ENCODE measurements at regions not wholly inside any gene's neighbourhood (a gene's known extent, or its start where the extent isn't known, plus 50 kb on each side); places are given as distances from the start of the nearest gene placed in this dataset.

DNA sequence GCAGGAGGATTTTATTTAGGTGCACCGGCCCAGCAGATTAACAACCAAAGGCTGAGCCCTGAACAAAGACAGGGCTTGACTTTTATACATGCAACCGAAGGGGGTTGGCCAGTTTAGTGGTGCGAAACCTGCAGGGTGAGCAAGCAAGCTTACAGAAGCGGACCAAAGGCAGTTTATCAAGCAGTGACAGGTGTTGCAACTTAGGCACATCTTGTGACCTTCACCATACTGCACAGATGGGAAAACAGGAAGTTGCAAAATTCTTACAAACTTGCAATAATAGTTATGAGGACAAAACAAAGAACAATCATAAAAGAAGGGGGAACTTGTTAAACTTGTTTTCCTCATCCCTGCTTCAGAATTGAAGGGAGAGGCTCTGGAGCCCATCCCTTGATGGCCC lies 1265.1 kb downstream of the CDH8 start:
- H4K20me1 ChIP-seq (replicated peaks; ENCODE audit: insufficient read depth) = no peaks in the 10 kb centered on the region
- H3K27me3 ChIP-seq (ENCODE audit: insufficient read depth) = no peaks in the 10 kb centered on the region
- TF ChIP-seq, protein P1, sequence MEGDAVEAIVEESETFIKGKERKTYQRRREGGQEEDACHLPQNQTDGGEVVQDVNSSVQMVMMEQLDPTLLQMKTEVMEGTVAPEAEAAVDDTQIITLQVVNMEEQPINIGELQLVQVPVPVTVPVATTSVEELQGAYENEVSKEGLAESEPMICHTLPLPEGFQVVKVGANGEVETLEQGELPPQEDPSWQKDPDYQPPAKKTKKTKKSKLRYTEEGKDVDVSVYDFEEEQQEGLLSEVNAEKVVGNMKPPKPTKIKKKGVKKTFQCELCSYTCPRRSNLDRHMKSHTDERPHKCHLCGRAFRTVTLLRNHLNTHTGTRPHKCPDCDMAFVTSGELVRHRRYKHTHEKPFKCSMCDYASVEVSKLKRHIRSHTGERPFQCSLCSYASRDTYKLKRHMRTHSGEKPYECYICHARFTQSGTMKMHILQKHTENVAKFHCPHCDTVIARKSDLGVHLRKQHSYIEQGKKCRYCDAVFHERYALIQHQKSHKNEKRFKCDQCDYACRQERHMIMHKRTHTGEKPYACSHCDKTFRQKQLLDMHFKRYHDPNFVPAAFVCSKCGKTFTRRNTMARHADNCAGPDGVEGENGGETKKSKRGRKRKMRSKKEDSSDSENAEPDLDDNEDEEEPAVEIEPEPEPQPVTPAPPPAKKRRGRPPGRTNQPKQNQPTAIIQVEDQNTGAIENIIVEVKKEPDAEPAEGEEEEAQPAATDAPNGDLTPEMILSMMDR (conservative IDR thresholded peaks at IDR 0.05; ENCODE audit: low read depth in 2 of 2) = no peak
- TF ChIP-seq, protein P2, sequence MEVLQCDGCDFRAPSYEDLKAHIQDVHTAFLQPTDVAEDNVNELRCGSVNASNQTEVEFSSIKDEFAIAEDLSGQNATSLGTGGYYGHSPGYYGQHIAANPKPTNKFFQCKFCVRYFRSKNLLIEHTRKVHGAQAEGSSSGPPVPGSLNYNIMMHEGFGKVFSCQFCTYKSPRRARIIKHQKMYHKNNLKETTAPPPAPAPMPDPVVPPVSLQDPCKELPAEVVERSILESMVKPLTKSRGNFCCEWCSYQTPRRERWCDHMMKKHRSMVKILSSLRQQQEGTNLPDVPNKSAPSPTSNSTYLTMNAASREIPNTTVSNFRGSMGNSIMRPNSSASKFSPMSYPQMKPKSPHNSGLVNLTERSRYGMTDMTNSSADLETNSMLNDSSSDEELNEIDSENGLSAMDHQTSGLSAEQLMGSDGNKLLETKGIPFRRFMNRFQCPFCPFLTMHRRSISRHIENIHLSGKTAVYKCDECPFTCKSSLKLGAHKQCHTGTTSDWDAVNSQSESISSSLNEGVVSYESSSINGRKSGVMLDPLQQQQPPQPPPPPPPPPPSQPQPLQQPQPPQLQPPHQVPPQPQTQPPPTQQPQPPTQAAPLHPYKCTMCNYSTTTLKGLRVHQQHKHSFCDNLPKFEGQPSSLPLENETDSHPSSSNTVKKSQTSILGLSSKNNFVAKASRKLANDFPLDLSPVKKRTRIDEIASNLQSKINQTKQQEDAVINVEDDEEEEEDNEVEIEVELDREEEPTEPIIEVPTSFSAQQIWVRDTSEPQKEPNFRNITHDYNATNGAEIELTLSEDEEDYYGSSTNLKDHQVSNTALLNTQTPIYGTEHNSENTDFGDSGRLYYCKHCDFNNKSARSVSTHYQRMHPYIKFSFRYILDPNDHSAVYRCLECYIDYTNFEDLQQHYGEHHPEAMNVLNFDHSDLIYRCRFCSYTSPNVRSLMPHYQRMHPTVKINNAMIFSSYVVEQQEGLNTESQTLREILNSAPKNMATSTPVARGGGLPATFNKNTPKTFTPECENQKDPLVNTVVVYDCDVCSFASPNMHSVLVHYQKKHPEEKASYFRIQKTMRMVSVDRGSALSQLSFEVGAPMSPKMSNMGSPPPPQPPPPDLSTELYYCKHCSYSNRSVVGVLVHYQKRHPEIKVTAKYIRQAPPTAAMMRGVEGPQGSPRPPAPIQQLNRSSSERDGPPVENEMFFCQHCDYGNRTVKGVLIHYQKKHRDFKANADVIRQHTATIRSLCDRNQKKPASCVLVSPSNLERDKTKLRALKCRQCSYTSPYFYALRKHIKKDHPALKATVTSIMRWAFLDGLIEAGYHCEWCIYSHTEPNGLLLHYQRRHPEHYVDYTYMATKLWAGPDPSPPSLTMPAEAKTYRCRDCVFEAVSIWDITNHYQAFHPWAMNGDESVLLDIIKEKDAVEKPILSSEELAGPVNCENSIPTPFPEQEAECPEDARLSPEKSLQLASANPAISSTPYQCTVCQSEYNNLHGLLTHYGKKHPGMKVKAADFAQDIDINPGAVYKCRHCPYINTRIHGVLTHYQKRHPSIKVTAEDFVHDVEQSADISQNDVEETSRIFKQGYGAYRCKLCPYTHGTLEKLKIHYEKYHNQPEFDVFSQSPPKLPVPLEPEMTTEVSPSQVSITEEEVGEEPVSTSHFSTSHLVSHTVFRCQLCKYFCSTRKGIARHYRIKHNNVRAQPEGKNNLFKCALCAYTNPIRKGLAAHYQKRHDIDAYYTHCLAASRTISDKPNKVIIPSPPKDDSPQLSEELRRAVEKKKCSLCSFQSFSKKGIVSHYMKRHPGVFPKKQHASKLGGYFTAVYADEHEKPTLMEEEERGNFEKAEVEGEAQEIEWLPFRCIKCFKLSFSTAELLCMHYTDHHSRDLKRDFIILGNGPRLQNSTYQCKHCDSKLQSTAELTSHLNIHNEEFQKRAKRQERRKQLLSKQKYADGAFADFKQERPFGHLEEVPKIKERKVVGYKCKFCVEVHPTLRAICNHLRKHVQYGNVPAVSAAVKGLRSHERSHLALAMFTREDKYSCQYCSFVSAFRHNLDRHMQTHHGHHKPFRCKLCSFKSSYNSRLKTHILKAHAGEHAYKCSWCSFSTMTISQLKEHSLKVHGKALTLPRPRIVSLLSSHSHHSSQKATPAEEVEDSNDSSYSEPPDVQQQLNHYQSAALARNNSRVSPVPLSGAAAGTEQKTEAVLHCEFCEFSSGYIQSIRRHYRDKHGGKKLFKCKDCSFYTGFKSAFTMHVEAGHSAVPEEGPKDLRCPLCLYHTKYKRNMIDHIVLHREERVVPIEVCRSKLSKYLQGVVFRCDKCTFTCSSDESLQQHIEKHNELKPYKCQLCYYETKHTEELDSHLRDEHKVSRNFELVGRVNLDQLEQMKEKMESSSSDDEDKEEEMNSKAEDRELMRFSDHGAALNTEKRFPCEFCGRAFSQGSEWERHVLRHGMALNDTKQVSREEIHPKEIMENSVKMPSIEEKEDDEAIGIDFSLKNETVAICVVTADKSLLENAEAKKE (CRISPR knock-in tag; IDR thresholded peaks at IDR 0.05) = no peak
- no peak for TF ChIP-seq ZNF331 (CRISPR knock-in tag; IDR thresholded peaks at IDR 0.05; ENCODE audit: low read depth)
- TF ChIP-seq, protein P3, sequence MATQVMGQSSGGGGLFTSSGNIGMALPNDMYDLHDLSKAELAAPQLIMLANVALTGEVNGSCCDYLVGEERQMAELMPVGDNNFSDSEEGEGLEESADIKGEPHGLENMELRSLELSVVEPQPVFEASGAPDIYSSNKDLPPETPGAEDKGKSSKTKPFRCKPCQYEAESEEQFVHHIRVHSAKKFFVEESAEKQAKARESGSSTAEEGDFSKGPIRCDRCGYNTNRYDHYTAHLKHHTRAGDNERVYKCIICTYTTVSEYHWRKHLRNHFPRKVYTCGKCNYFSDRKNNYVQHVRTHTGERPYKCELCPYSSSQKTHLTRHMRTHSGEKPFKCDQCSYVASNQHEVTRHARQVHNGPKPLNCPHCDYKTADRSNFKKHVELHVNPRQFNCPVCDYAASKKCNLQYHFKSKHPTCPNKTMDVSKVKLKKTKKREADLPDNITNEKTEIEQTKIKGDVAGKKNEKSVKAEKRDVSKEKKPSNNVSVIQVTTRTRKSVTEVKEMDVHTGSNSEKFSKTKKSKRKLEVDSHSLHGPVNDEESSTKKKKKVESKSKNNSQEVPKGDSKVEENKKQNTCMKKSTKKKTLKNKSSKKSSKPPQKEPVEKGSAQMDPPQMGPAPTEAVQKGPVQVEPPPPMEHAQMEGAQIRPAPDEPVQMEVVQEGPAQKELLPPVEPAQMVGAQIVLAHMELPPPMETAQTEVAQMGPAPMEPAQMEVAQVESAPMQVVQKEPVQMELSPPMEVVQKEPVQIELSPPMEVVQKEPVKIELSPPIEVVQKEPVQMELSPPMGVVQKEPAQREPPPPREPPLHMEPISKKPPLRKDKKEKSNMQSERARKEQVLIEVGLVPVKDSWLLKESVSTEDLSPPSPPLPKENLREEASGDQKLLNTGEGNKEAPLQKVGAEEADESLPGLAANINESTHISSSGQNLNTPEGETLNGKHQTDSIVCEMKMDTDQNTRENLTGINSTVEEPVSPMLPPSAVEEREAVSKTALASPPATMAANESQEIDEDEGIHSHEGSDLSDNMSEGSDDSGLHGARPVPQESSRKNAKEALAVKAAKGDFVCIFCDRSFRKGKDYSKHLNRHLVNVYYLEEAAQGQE (IDR thresholded peaks at IDR 0.05; ENCODE audit: unreplicated experiment) = no peak
- no peak for TF ChIP-seq EZH2phosphoT487 (IDR thresholded peaks at IDR 0.05; ENCODE audit: unreplicated experiment)
- TF ChIP-seq JUNB (IDR thresholded peaks at IDR 0.05; ENCODE audit: unreplicated experiment) = no peak
- no peak for TF ChIP-seq EZH2 (IDR thresholded peaks at IDR 0.05; ENCODE audit: low read depth, unreplicated experiment)
- no peak for TF ChIP-seq STAT1 (IDR thresholded peaks at IDR 0.05; ENCODE audit: unreplicated experiment)
- no peak for TF ChIP-seq ZNF114 (CRISPR knock-in tag; IDR thresholded peaks at IDR 0.05)
- no peak for TF ChIP-seq POLR2AphosphoS5 (IDR thresholded peaks at IDR 0.05; ENCODE audit: low read depth)
- TF ChIP-seq, protein P4, sequence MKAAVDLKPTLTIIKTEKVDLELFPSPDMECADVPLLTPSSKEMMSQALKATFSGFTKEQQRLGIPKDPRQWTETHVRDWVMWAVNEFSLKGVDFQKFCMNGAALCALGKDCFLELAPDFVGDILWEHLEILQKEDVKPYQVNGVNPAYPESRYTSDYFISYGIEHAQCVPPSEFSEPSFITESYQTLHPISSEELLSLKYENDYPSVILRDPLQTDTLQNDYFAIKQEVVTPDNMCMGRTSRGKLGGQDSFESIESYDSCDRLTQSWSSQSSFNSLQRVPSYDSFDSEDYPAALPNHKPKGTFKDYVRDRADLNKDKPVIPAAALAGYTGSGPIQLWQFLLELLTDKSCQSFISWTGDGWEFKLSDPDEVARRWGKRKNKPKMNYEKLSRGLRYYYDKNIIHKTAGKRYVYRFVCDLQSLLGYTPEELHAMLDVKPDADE (IDR thresholded peaks at IDR 0.05) = no peak
- no peak for TF ChIP-seq NANOG (IDR thresholded peaks at IDR 0.05; ENCODE audit: borderline replicate concordance)
- no peak for TF ChIP-seq CREB1 (CRISPR knock-in tag; IDR thresholded peaks at IDR 0.05; ENCODE audit: low read depth)
- no peak overlapping the region for H2AFZ ChIP-seq
- H3K27ac ChIP-seq (ENCODE audit: low read depth) = no peak overlapping the region
- DNase-seq (ENCODE audit: low spot score) (no peak), ATAC-seq (no peak)
- Mint-ChIP-seq H3K4me1 (no peaks in the 10 kb centered on the region), H3K27ac (no peak overlapping the region), H3K4me3 (no peak overlapping the region), H3K27me3 (ENCODE audit: insufficient read depth, low read depth, poor library complexity) (no peaks in the 10 kb centered on the region), H3K9me3 (peaks cover 29% of the 10 kb centered on the region), H3K36me3 (ENCODE audit: low read depth) (peaks cover 17% of the 10 kb centered on the region)
- H3K4me2 ChIP-seq = no peak overlapping the region
- no peaks in the 10 kb centered on the region for H3K79me2 ChIP-seq (replicated peaks; ENCODE audit: insufficient read depth)
- H3K36me3 ChIP-seq (ENCODE audit: insufficient read depth) = 0 out of 2 replicates have a peak, but pooled peaks cover 9% of the 10 kb centered on the region
- H3K4me1 ChIP-seq (ENCODE audit: insufficient read depth) = no peaks in the 10 kb centered on the region
- no peaks in the 10 kb centered on the region for H3F3A ChIP-seq (replicated peaks; ENCODE audit: low read depth)
- H3K4me3 ChIP-seq = no peak overlapping the region
- no peaks in the 10 kb centered on the region for H3K9me2 ChIP-seq (ENCODE audit: insufficient read depth)
